Upper lobe of left lung (tissue), 6 donors: ENCODE measurements at regions not wholly inside any gene's neighbourhood (a gene's known extent, or its start where the extent isn't known, plus 50 kb on each side); places are given as distances from the start of the nearest gene placed in this dataset.

Experiments used
- ATAC-seq, 2 donors: fragments of 200-7000 bp; cut with Tn5 transposase; one replicate each; pipeline ENCODE4 v1.9.1; 2022; ENCODE audit warnings: mild to moderate bottlenecking in 2 of 2, moderate library complexity in 2 of 2; ENCODE audit not compliant: low FRiP score in 2 of 2
- DNase-seq, 2 donors: peaks; one replicate each; pipeline ENCODE4 v3.0.0-alpha.2; 2019 to 2020
- H3K27ac ChIP-seq, 4 donors: fragments of 200-600 bp; sonication (generic); one replicate each; pipeline ENCODE4 v1.5.1; 2016 to 2019
- H3K27me3 ChIP-seq, 4 donors: fragments of 200-600 bp; sonication (generic); one replicate each; pipeline ENCODE4 v1.5.1; 2017 to 2019
- H3K36me3 ChIP-seq, 4 donors: fragments of 200-600 bp; sonication (generic); one replicate each; pipeline ENCODE4 v1.5.1; 2016 to 2019
- H3K4me1 ChIP-seq, 4 donors: fragments of 200-600 bp; sonication (generic); one replicate each; pipeline ENCODE4 v1.5.1; 2018 to 2019
- H3K4me3 ChIP-seq, 4 donors: fragments of 200-600 bp; sonication (generic); one replicate each; pipeline ENCODE4 v1.5.1; 2017 to 2019; ENCODE audit warnings: mild to moderate bottlenecking in 2 of 4, moderate library complexity in 1 of 4
- H3K9me3 ChIP-seq, 4 donors: fragments of 200-600 bp; sonication (generic); one replicate each; pipeline ENCODE4 v1.5.1; 2018 to 2019
- CTCF ChIP-seq, 6 experiments: fragments of 450-650 bp in 4 of 6; fragments of 200-600 bp in 2 of 6; sonication (generic) in 2 of 6; IDR thresholded peaks; one replicate each; pipeline ENCODE4 v1.5.1; 2016 to 2019; ENCODE audit warnings: antibody characterized with exemption in 6 of 6
- EP300 ChIP-seq, 4 donors: sonication (generic); formaldehyde crosslinking; IDR thresholded peaks; one replicate each; pipeline ENCODE4 v1.5.1; 2017; ENCODE audit warnings: antibody characterized with exemption in 4 of 4, control low read depth in 2 of 4
- POLR2A ChIP-seq, 4 donors: fragments of 450-650 bp; IDR thresholded peaks; one replicate each; pipeline ENCODE4 v1.5.1; 2016 to 2017; ENCODE audit warnings: antibody characterized with exemption in 4 of 4, mild to moderate bottlenecking in 2 of 4
- POLR2AphosphoS5 ChIP-seq, 2 donors: sonication (generic); formaldehyde crosslinking; IDR thresholded peaks; one replicate each; pipeline ENCODE4 v1.5.1; 2017; ENCODE audit warnings: antibody characterized with exemption in 2 of 2
- WGBS, 2 donors: methylation state at CpG; one replicate each; pipeline ENCODE4 v1.1.5; 2017 to 2018; 5-methylcytosine and 5-hydroxymethylcytosine counted together
- donor health status: DM: no; HTN: no; CAD: no; lungs with moderate emphysema.
- donor health status: DM: no; HTN: yes; CAD: no; lungs with severe emphysema.

GRCh38 chr11:21634956-21635355 lies 557.9 kb upstream of the ANO5 start:
- no peak overlapping the region for H3K27ac ChIP-seq
- H3K27me3 ChIP-seq = no peaks in the 10 kb centered on the region
- H3K9me3 ChIP-seq = no peaks in the 10 kb centered on the region
- TF ChIP-seq EP300 (IDR thresholded peaks at IDR 0.05) (no peak), POLR2A (IDR thresholded peaks at IDR 0.05) (no peak), CTCF (IDR thresholded peaks at IDR 0.05) (no peak), POLR2AphosphoS5 (IDR thresholded peaks at IDR 0.05) (no peak)
- no peaks in the 10 kb centered on the region for H3K4me1 ChIP-seq
- DNase-seq (no peak), ATAC-seq (no peak)
- H3K4me3 ChIP-seq = no peak overlapping the region
- no peaks in the 10 kb centered on the region for H3K36me3 ChIP-seq

GRCh38 chr11:21635394-21636145 lies 557.3 kb upstream of the ANO5 start:
- Histone ChIP-seq H3K4me1 (no peaks in the 10 kb centered on the region), H3K36me3 (no peaks in the 10 kb centered on the region), H3K9me3 (no peaks in the 10 kb centered on the region), H3K27ac (no peak overlapping the region), H3K27me3 (no peaks in the 10 kb centered on the region), H3K4me3 (no peak overlapping the region)
- 46 to 53% methylated on average over 2 of the region's 2 CpGs for WGBS, 2 donors
- ATAC-seq = no peak
- no peak for TF ChIP-seq CTCF (IDR thresholded peaks at IDR 0.05)
- TF ChIP-seq POLR2AphosphoS5 (IDR thresholded peaks at IDR 0.05) = no peak
- no peak for TF ChIP-seq EP300 (IDR thresholded peaks at IDR 0.05)
- DNase-seq = no peak

GRCh38 chr11:21636561-21636960 lies 556.3 kb upstream of the ANO5 start:
- no peak for TF ChIP-seq POLR2AphosphoS5 (IDR thresholded peaks at IDR 0.05)
- no peak for TF ChIP-seq POLR2A (IDR thresholded peaks at IDR 0.05)
- TF ChIP-seq EP300 (IDR thresholded peaks at IDR 0.05) = no peak
- no peak for TF ChIP-seq CTCF (IDR thresholded peaks at IDR 0.05)
- Histone ChIP-seq H3K36me3 (no peaks in the 10 kb centered on the region), H3K27ac (no peak overlapping the region), H3K4me1 (no peaks in the 10 kb centered on the region), H3K4me3 (no peak overlapping the region), H3K27me3 (no peaks in the 10 kb centered on the region), H3K9me3 (no peaks in the 10 kb centered on the region)
- no peak for ATAC-seq
- no peak for DNase-seq

GRCh38 chr11:21640491-21640890 lies 552.4 kb upstream of the ANO5 start:
- 56 to 71% methylated on average over 1 of the region's 1 CpG for WGBS, 2 donors
- no peak overlapping the region for H3K4me3 ChIP-seq
- no peaks in the 10 kb centered on the region for H3K36me3 ChIP-seq
- H3K27me3 ChIP-seq = no peaks in the 10 kb centered on the region
- no peak for DNase-seq
- ATAC-seq = no peak
- no peaks in the 10 kb centered on the region for H3K4me1 ChIP-seq
- H3K27ac ChIP-seq = no peak overlapping the region
- no peak for TF ChIP-seq EP300 (IDR thresholded peaks at IDR 0.05)
- no peak for TF ChIP-seq POLR2AphosphoS5 (IDR thresholded peaks at IDR 0.05)
- no peak for TF ChIP-seq POLR2A (IDR thresholded peaks at IDR 0.05)
- TF ChIP-seq CTCF (IDR thresholded peaks at IDR 0.05) = no peak
- no peaks in the 10 kb centered on the region for H3K9me3 ChIP-seq

GRCh38 chr11:21641869-21642268 lies 551.0 kb upstream of the ANO5 start:
- ATAC-seq (no peak), DNase-seq (no peak)
- TF ChIP-seq EP300 (IDR thresholded peaks at IDR 0.05) (no peak), POLR2A (IDR thresholded peaks at IDR 0.05) (no peak), CTCF (IDR thresholded peaks at IDR 0.05) (no peak), POLR2AphosphoS5 (IDR thresholded peaks at IDR 0.05) (no peak)
- no peaks in the 10 kb centered on the region for H3K4me1 ChIP-seq
- H3K4me3 ChIP-seq = no peak overlapping the region
- H3K27ac ChIP-seq = no peak overlapping the region
- H3K27me3 ChIP-seq = no peaks in the 10 kb centered on the region
- WGBS, 2 donors = 96 to 97% methylated on average over 3 of the region's 3 CpGs
- no peaks in the 10 kb centered on the region for H3K9me3 ChIP-seq
- no peaks in the 10 kb centered on the region for H3K36me3 ChIP-seq
